ENCODE measurements at regions not wholly inside any gene's neighbourhood (a gene's known extent, or its start where the extent isn't known, plus 50 kb on each side); places are given as distances from the start of the nearest gene placed in this dataset.
"Not testable (repeated sequence)": the region's sequence is repeated elsewhere in the genome, so short reads cannot be mapped to it uniquely, and the experiment has no call there.

DNA sequence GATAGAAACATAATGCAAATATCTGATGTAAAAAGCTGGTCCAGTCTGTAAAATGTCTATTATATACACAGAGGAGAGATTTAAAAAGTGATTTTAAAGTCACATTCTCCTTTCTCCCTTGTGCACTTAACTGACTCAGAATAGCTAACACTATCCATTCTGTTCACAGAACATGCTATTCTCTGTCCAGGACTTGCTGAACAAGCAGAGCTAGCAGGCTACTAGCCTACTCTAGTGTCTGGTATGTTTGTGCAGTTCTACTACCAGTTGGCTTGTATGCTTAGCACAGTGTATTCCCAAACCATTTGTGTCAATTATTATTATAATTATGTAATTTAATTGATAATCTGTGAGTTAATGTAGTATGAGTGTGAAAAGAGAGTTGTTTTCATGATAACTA lies 161.7 kb upstream of the NUDT12 start:
- no peak for DNase-seq (ENCODE audit: low spot score)

DNA sequence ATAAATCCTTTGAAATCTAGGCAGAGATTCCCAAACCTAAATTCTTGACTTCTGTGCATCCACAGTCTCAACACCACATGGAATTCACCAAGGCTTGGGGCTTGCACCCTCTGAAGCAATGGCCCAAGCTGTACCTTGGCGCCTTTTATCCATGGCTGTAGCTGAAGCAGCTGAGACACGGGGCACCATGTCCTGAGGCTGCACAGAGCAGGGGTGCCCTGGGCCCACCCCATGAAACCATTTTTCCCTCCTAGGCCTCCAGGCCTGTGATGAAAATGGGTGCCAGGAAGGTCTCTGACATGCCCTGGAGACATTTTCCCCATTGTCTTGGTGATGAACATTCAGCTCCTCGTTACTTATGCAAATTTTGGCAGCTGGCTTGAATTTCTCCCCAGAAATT lies 158.6 kb upstream of the NUDT12 start:
- no peak for DNase-seq (ENCODE audit: low spot score)

DNA sequence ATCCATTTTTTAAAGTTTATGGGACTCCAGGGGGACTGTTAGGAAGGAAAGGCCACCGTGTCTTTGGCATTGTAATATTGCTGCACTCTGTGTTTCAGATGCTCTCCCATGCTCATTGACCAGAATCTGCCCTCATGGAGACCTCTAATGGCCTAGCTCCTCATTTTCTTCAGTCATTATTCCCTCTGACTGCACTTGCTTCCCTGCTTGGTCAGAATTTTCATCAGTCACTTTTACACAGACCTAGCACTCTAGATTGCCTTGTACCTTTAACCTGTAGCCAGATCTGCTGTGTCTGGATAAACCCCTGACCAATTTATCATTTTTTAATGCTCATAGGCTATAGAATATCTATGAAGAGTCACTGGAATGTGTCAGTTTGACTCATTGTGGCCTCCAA lies 155.5 kb upstream of the NUDT12 start:
- DNase-seq (ENCODE audit: low spot score) = no peak

DNA sequence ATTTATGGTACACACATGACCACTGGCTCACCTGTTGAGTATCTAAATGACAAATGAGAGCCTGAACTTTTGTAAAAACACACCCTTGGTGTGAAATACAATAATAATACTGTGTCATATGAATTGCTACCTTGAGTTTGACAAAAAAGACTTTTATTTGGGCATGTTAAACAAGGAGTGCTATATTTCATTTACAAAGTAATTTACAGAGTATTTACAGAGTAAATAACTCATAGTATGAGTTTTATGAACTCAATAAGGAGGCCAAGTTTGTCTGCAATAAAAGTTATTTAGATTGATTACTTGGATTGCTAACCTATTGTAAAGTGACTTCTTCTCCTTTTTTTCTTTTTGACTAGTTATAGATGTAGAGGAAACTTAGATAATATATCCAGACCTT lies 146.0 kb upstream of the NUDT12 start:
- DNase-seq (ENCODE audit: low spot score) = no peak

DNA sequence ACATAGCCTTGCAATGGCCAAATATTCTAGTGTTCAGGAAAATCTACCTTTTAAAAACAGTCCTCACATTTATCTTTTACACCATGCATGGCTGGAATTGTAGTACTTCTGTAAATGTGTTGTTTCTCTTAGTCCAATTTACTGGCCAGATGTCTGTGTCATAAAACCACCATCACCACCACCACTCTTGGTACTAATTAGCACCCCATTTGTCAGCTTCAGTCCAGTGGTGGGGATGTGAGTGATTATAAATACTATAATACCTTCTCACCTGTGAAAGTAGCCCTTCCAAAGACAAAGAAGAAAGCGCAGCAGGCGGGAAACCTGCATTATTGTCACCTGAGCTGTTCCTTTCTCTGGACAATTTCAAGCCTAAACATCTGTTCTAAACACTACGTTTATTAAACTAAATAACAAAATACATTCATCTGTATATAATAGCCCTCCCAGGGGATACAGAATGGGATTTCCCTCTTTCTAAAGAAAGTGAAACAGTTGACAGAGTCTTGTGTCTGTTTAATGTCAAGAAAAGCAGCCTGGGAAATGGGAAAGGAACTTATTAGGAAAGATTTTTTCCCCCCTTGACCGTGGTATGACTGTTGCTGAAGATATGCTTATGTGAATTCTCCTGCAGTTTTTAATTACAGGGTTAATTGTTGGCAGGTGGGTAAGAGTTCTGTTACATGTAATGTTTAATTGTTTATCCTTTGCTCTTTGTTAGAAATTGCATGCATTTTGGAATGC lies 144.5 kb upstream of the NUDT12 start:
- DNase-seq (ENCODE audit: low spot score) = no peak

DNA sequence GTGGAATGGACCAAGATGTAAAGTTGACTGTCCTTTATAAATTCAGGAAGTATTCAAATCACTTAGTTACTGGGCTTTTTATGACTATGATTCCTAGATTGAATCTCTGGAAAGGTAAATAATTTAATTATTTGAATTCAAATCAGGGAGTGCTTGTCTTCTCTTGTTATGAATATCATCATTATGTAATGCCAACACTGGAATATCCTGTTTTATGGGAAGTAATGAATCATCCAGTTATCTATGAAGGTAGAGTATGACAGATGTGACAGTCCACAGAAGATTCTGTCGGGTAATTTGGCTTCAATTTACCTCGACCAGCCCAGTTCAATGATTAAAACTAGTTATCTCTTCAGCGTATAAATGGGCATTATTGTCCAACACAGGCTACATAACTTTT lies 141.0 kb upstream of the NUDT12 start:
- no peak for DNase-seq (ENCODE audit: low spot score)

DNA sequence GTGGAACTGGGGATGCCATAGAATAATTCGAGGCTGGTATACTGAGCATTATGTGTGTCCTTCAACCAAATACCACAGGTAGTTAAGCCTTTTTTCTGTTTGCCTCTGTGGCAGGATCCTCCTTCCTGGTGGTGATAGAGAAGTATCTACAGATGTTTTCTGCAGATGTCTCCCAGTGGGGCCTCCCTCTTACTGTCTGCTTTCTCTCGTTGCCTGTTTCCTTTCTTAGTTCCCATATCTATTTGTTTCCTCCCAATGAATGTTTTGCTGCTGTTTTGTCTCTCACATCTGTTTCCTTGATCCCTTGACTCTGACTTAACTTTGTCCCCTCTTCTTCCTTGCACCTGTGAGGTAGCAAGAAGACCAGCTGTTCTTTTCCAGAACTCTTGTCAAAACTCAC lies 130.9 kb upstream of the NUDT12 start:
- no peak for DNase-seq (ENCODE audit: low spot score)

DNA sequence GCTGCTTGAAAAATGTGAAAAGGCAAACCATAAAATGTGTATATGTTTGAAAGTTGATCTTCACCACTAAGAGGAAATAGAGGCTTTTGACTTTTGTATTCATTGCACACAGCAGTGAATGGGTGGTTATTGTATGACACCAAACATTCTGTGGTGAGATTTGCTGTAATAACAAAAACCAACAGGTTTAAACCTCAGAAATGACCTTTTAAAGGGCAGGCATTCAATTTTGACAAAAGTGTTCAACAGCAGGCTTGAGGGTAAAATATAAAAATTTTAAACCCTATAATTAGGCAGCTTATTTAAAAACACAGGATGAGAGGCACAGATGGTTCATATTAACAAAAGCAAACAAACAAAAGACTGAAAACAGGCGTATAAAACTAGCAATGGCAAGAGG lies 128.1 kb upstream of the NUDT12 start:
- DNase-seq (ENCODE audit: low spot score) = no peak

DNA sequence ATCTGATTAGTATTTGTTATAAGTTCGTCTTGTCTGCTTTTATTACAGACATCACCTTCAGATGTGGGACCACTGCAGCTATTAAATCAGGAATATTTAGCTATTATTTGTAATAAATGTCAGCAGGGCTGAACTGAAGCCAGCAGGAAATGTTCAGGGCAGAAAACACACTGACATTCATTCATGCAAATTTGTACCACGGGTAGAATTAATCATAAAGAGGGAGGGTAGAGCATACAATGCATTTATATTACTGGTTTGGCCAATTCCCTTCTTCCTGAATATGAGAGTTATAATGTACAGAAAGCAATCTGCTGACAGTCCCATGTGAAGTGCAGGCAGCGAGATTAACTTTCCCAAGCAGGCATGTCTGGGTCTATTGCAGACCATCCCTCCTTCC lies 117.3 kb upstream of the NUDT12 start:
- DNase-seq (ENCODE audit: low spot score) = no peak

DNA sequence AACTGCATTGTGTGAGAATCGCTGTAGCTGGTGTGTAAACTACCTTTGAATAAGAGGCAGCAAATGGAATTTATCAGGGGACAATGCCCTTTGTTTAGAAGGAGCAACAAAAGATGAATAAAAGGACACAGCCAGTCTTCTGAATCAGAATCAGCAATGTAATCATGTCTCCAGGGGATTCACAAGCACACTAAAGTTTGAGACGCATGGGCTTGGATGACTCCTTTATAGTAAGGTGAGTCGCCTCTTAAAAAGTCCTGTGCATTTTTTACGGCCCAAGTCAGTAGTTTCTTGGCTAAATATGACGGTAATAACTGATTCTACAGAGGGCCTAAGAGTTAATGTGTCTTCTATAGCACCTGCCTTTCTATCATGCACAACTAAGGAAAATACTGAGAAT lies 113.6 kb upstream of the NUDT12 start:
- DNase-seq (ENCODE audit: low spot score) = not testable (repeated sequence)

DNA sequence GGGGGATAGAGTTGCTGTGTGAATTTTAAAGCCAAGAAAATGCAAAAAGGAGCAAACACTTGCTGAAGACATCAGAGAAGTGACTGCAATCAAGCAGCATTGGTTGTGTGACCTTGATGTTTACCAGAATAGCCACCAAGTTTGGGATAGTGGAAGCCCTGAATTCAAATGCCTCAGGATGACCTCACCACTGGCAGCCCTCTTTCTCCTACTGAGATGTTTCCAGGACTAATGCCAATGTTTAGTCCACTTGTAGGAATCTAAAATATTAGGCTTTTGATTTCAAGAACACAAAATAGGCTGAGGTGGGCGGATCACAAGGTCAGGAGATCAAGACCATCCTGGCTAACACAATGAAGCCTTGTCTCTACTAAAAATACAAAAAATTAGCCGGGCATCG lies 112.2 kb upstream of the NUDT12 start:
- DNase-seq (ENCODE audit: low spot score) = no peak

DNA sequence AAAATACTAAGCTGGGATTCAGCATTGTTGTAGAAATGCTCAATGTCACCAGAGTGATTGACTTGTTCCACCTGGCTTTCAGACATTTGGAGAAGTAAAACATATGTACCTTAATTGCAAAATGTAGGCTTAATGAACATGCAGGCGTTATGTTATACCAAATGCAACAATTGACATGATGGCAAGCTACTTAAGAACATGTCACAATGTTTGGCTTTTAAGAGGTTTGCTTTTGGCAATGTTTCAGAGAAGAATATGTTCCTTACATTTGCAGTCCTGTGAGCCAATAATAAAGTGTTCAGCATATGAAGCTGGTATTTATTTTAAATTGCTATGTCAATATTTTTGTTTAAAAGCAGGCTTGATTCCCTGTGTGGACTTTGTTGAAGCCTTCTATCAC lies 111.7 kb upstream of the NUDT12 start:
- DNase-seq (ENCODE audit: low spot score) = no peak

DNA sequence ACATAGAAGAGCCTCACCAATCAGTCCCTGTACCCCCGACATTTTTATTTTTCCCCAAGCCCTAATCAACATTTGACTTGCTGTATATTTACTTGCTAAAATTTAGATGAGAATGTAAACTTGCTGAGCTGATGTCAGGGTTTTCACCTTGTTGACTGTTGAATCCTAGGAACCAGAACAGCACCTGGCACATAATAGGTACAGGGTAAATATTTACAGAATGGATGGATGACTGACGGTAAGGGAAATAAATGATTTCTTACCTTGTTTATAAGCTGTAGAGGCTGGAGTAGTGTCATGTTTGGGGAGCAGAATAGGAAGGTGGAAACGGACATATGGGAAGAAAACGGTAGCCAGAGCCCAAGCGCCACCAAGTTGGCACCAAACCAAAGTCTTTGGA lies 107.0 kb upstream of the NUDT12 start:
- no peak for DNase-seq (ENCODE audit: low spot score)

DNA sequence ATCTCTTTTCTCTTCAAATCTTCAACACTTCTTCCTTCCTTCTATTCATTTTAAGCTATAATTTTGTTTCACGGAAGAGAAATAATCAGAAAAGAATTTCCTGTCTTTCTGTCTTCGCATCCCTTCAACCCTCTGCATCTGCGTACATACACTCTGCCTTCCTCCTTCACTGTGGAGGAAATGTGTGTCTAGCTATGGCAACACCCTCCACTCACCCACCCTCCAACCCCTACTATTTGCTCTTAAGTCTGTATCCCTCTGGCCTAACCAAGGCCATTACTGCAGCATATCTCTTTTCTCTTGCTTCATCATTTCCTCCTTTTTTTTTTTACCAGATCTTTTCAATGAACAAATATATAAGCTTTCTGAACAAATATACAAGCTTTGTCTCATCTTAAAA lies 105.7 kb upstream of the NUDT12 start:
- no peak for DNase-seq (ENCODE audit: low spot score)

DNA sequence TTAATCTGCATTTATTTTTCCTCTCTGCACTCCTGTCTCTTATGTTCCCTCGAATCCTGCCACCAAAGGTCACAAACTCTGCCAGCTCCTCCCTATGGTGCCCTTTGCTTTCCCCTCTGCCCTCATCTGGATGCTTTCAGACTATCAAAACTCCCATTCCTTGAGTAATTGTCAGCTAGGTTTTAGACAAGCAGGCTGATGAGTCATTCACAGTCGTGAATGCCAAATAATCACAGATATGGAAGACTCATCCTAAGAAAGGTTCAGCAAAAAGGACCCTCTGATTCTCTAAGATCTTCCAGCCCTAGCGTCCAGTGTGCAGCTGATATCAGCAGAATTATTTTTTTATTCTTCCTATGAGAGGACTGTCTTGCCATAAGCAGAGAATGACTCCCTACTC lies 104.5 kb upstream of the NUDT12 start:
- DNase-seq (ENCODE audit: low spot score) = no peak

DNA sequence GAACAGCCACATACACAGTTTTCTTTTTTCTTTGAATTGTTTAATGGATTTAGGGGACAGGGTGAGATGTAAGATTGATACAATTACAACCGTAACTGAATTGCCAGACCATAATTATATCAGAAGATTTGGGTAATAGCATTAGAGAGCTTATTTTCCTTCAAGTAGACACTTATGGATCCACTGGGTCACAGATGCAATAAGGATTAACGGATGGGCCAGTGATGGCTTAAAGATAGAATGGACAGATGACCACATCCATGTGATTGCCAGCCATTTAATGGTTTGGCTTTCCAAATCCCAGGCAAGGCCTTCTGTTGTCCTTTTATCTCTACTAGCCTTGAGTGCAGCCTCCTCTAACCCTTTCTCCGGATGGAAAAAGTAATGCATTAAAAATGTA lies 94.7 kb upstream of the NUDT12 start:
- DNase-seq (ENCODE audit: low spot score) = no peak

DNA sequence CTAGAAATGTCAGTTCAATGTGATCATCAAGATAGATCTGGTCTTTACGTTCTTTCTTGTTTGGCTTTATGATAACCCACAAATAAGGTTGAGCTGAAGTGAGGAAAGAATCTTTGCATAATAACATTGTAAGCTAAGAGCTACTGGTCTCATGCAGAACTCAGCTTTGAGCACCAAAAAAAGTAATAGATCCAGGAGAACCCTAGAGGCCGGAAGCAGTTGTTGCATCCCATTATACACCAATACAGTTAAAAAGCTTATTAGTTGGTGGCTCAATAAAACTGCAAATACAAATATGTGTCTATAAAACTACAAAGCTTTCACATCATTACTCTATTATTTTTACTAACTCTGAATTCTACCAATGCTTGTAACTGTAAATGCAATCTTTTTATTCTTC lies 85.5 kb upstream of the NUDT12 start:
- no peak for DNase-seq (ENCODE audit: low spot score)

DNA sequence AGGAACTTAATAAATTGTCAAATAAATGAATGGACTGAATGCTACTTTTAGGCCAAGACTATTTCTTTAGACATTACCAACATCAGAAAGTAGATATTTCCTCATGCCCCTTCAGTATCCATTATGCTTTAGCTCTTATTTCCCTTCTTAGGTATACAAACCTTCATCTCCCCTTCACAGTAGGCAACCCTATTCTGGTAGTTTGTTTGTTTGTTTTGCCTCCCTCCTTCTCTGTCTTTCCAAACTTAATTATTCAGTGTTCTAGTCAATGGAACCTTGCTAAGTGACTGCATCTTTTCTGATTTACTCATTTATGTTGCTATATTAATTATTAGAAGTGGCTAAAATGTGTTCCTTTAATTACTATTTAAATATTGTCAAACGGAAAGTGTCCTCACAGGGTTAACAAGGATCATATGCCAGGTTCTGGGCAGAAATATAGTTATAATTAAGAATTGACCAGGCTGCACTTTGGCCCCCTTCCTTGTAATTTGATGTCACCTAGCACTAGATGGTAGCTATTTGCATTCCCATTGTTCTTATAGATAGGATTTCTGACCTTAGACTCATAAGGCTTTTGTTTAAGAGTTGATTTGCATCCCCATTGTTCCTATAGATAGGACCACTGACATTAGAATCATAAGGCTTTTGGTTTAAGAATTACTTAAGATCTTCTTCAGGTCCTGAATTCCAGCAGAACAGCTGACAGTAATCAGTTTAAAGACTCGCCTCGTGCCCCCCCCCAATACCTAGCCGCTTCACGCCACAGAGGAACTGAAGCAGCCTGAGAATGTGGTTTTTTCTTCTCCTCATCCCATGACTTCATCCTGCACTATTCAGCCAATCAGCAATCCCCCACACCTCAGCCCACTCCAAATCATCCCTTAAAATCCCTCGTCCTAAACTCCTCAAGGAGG lies 84.4 kb upstream of the NUDT12 start:
- DNase-seq (ENCODE audit: low spot score) = no peak

DNA sequence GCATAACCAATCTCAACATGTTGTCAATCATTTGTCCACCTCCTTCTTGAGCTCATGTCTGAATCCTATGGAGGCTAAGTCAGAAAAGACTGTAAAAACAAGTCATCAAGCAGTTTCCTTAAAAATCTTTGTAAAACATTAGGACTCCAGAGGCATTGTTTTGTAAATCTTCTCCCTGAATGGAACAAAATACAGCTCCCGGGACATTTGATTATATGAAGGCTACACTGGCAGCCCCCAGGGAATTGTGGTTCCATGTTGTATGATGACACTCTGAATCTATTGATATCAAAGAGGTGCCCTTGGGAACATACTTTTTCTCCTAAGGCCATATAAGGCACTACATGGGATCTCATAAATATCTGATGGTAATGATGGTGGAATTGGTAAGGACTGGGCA lies 83.2 kb upstream of the NUDT12 start:
- DNase-seq (ENCODE audit: low spot score) = no peak

DNA sequence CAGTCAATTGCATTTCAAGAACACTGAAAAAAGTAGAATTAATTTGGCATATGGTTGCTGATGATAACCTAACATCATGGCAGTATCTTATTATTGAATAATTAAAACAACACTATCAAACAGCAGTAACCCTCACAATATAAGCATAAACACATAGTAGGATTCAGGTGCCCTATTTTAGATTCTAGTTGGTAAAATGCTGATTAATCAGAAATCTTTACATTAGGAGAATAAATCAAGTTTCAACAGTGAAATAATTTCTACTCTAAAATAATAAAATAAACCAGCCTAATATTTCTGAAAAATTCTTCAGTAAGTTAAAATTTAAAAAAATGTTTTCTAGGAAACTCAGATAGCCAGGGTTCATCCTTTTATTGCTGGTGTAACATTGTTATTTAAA lies 76.4 kb upstream of the NUDT12 start:
- DNase-seq (ENCODE audit: low spot score) = no peak

DNA sequence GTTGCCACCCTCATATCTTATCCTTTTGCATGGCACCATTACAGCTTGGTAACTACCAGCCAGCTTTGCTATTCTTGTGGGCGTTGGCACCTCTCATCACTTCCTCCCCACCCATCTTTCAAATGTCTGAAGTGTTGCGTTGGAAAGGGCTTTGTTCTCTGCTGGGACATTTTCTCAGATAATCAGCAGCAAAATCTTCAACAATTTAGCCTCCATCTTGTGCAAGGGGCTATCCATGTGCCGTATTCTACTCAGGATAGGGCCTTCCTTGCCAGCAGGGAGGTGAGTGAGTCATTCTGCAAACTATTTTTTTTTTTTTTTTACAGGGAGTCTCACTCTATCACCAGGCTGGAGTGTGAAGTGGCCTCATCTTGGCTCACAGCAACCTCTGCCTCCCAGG lies 62.1 kb upstream of the NUDT12 start:
- DNase-seq (ENCODE audit: low spot score) = no peak

DNA sequence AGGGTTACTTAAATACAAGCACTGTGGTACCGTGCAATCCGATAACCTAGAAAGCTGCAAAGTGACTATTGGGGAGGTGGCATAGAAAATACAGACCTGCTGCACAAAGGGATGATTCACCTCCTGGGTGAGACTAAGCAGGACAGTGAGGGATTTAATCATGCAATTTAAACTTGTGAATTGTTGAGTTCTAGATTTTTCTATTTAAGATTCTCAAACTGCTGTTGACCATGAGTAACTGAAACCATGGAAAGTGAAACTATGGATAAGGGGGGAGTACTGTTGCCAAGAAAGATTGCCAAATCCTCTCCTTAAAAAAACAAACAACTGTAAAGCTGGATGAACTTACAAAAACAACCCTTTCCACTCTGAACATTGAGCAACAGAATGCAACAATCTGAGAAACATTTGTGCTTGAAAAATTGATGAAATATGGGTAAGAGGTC lies 61.5 kb upstream of the NUDT12 start:
- DNase-seq (ENCODE audit: low spot score) = no peak

DNA sequence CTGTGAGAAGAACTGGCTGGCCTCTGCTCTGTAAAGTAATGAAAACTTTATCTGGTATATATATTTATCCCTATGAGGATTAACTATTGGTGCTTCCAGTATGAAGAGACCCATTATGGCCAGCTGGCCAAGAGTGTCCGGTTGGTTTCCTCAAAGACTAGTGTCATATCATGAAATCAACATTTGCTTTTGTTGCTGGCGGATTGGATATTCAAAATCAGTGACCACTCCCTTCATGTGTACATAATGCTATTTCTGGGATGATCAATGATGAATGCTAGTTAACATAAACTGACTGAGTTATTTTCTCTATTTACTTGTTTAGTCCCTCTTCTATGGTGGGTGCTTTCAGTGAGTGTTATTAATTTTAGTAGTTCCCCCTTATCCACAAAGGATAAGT lies 60.8 kb upstream of the NUDT12 start:
- DNase-seq (ENCODE audit: low spot score) = no peak

DNA sequence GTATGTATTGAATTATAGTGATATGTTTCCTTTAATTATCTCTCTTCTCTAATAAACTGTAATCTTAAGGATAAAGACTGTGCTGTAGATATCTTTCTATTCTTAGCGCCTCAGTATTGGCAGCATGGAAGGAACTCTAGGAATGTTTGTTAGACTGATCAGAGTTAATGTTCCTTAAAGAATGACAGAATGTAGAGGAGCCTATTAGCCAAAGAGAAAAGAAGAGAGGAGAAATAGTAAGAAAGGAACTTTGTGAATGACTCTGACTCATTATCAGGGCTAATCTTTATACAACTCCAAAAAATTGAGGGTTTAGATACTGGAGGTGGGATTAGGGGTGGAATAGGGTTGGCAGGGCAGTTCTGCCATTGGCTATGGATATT lies 59.0 kb upstream of the NUDT12 start:
- DNase-seq (ENCODE audit: low spot score) = no peak
